Prostate gland (tissue), 2 donors: ENCODE measurements at regions not wholly inside any gene's neighbourhood (a gene's known extent, or its start where the extent isn't known, plus 50 kb on each side); places are given as distances from the start of the nearest gene placed in this dataset.

Experiments
- DNase-seq: peaks from one replicate; pipeline ENCODE4 v3.0.0-alpha.2; 2019; ENCODE audit warnings: low spot score
- H3K27ac ChIP-seq, 2 donors: fragments of 200-600 bp; sonication (generic); 2 replicates each; pipeline ENCODE4 v1.5.1; 2017 to 2019
- H3K27me3 ChIP-seq: fragments of 200-600 bp; sonication (generic); replicated peaks from 2 replicates; pipeline ENCODE4 v1.5.1; 2019; ENCODE audit not compliant: insufficient read depth
- H3K36me3 ChIP-seq, 2 donors: fragments of 200-600 bp; sonication (generic); 1 replicate in 1 of 2; 2 replicates in 1 of 2; pipeline versions ENCODE4 v1.5.1 to v1.8.1; 2017 to 2019
- H3K4me1 ChIP-seq: fragments of 200-600 bp; sonication (generic); replicated peaks from 2 replicates; pipeline ENCODE4 v1.5.1; 2019
- H3K4me3 ChIP-seq, 2 donors: fragments of 200-600 bp; sonication (generic); 2 replicates each; pipeline ENCODE4 v1.5.1; 2017 to 2019
- H3K9me3 ChIP-seq: fragments of 200-600 bp; sonication (generic); 2 replicates; pipeline ENCODE4 v1.5.1; 2017
- POLR2A ChIP-seq: fragments of 450-650 bp; IDR thresholded peaks from one replicate; pipeline ENCODE4 v1.6.1; 2016; ENCODE audit warnings: antibody characterized with exemption, mild to moderate bottlenecking
- POLR2AphosphoS5 ChIP-seq: sonication (generic); formaldehyde crosslinking; IDR thresholded peaks from one replicate; pipeline ENCODE4 v1.6.1; 2017; ENCODE audit warnings: antibody characterized with exemption
- WGBS: methylation state at CpG from one replicate; pipeline ENCODE4 v1.1.5; 2018; 5-methylcytosine and 5-hydroxymethylcytosine counted together
- intact Hi-C: fragments of 100-400 bp; cut with DNase I; formaldehyde crosslinking; loops from one replicate; pipeline ENCODE4 v1.14.2; 2022
- TF ChIP-seq, protein P1 (sequence below), 4 experiments: fragments of 200-600 bp in 2 of 4; fragments of 450-650 bp in 2 of 4; sonication (generic) in 2 of 4; IDR thresholded peaks; 1 replicate in 3 of 4; 2 replicates in 1 of 4; pipeline ENCODE4 v1.5.1; 2016 to 2019; ENCODE audit warnings: antibody characterized with exemption in 4 of 4, mild to moderate bottlenecking in 2 of 4, moderate library complexity in 2 of 4

DNA sequence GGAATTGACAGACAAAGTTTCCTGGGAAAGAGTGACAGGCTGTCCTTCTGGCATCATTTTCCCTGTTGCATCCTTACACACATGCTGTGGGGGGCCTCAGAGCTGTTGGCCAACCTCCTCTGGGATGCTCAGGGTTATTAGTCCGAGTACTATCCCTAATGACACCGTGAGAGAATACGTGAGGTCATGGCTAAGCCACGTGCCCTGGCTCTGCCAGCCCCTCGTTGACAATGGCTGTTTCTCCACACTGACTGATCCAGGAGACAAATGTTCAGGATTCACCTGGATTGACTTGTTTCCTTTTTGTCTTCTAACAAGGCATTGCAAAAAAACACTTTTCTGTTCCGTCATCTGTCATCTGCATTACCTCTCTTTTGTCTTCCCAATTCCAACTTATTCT, 604.6 kb downstream of the TFAP2A start:
- no peak for DNase-seq
- H3K9me3 ChIP-seq: no peaks in the 10 kb centered on the region
- no peaks in the 10 kb centered on the region for H3K4me1 ChIP-seq
- intact Hi-C loops: no loop called here
- H3K4me3 ChIP-seq: no peak overlapping the region
- 92% methylated on average over 6 of the region's 6 CpGs for WGBS
- H3K36me3 ChIP-seq: no peaks in the 10 kb centered on the region
- TF ChIP-seq POLR2AphosphoS5: no peak
- TF ChIP-seq, protein P1, sequence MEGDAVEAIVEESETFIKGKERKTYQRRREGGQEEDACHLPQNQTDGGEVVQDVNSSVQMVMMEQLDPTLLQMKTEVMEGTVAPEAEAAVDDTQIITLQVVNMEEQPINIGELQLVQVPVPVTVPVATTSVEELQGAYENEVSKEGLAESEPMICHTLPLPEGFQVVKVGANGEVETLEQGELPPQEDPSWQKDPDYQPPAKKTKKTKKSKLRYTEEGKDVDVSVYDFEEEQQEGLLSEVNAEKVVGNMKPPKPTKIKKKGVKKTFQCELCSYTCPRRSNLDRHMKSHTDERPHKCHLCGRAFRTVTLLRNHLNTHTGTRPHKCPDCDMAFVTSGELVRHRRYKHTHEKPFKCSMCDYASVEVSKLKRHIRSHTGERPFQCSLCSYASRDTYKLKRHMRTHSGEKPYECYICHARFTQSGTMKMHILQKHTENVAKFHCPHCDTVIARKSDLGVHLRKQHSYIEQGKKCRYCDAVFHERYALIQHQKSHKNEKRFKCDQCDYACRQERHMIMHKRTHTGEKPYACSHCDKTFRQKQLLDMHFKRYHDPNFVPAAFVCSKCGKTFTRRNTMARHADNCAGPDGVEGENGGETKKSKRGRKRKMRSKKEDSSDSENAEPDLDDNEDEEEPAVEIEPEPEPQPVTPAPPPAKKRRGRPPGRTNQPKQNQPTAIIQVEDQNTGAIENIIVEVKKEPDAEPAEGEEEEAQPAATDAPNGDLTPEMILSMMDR (IDR thresholded peaks at IDR 0.05): no peak
- no peak for TF ChIP-seq POLR2A
- H3K27ac ChIP-seq: no peak overlapping the region
- no peaks in the 10 kb centered on the region for H3K27me3 ChIP-seq

DNA sequence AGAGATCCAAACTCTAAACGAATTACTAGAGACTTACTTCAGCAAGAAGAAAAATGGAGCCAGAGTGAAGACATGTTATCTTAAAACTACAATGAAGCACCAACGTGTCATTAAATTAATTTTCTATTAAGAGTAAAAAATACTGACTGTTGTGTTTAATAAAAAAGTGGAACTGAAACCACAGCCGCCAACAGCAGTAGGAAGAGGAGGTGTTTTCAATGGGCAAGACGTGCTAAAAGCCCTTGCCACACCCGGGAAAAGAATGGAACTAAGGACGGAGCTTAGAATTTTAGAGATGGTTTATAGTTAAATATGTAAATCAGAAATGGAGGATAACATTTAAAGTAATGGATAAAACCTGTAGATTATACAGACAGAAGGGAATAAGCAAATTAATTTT, 608.7 kb downstream of the TFAP2A start:
- Histone ChIP-seq H3K27ac (no peak overlapping the region), H3K4me1 (no peaks in the 10 kb centered on the region), H3K9me3 (no peaks in the 10 kb centered on the region), H3K27me3 (no peaks in the 10 kb centered on the region), H3K4me3 (no peak overlapping the region), H3K36me3 (no peaks in the 10 kb centered on the region)
- no peak for DNase-seq
- WGBS: 73% methylated on average over 6 of the region's 6 CpGs
- TF ChIP-seq POLR2A: no peak
- TF ChIP-seq POLR2AphosphoS5: no peak
- TF ChIP-seq, protein P1 (IDR thresholded peaks at IDR 0.05): no peak
- intact Hi-C loops: no loop called here

DNA sequence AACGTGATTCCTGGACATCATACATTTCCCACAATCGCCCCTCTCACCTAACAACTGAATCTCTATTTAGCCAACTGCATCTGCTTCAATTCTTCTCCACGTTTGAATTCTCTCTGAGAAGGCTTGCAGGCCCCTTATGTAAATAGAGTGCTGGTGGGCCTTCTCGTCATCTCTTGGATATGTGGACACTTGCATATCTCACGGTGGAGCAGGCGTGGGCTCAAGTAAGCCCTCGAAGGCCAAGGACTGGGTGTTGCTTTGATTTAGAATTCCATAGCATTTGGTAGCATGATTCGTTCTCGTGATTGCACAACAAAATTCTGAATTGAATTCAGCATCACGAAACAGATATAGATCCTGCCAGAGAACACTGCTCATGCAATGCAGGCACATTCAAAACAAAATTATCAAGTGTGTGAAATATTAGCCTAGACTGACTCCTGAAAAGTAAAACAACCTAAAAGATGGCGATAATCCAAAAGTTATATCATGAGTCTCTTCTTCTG, 613.6 kb downstream of the TFAP2A start:
- DNase-seq: no peak
- Histone ChIP-seq H3K4me3 (no peak overlapping the region), H3K27me3 (no peaks in the 10 kb centered on the region), H3K27ac (no peak overlapping the region), H3K36me3 (no peaks in the 10 kb centered on the region), H3K9me3 (no peaks in the 10 kb centered on the region), H3K4me1 (no peaks in the 10 kb centered on the region)
- intact Hi-C loops: no loop called here
- TF ChIP-seq, protein P1 (IDR thresholded peaks at IDR 0.05): no peak
- TF ChIP-seq POLR2A (no peak), POLR2AphosphoS5 (no peak)
- 78% methylated on average over 11 of the region's 11 CpGs for WGBS

DNA sequence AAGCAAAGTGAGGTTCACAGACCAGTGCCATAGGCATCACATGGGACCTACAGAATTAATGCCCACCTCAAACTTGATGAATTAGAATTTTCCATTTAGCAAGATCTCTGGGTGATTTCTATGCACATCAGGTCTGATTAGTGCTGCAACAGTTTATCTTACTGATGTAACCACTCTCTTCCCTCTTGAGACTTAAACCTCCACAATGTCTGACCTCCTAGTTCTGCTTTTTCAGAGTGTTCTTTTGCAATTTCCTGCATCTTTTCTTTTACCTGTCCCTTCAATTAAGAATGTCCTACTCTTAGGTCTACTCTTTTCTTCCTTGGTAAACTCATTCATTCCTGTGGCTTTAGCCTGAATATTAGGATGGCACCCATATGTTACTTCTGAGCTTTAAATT, 615.3 kb downstream of the TFAP2A start:
- no peaks in the 10 kb centered on the region for H3K9me3 ChIP-seq
- no peaks in the 10 kb centered on the region for H3K36me3 ChIP-seq
- no peaks in the 10 kb centered on the region for H3K27me3 ChIP-seq
- DNase-seq: no peak
- no peaks in the 10 kb centered on the region for H3K4me1 ChIP-seq
- H3K27ac ChIP-seq: no peak overlapping the region
- intact Hi-C loops: no loop called here
- TF ChIP-seq, protein P1 (IDR thresholded peaks at IDR 0.05): no peak
- TF ChIP-seq POLR2A (no peak), POLR2AphosphoS5 (no peak)
- no peak overlapping the region for H3K4me3 ChIP-seq

DNA sequence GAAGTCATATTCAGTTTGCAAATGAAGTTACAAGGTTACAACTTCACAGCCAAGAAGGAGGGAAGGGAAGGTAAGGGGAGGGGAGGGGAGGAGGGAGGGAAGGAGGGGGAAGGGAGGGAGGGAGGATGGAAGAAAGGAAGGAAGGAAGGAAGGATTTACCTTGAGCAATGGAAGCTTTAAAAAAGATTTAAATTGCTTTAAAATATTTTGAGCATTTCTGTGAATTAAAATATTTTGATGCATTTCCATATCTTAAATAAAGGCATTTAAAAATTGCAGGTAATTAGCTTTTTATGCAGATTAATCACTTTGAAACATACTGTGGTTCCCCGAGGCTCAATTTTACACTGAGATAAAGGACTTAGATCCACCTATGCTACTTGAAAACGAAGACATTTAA, 618.0 kb downstream of the TFAP2A start:
- Histone ChIP-seq H3K36me3 (no peaks in the 10 kb centered on the region), H3K4me1 (no peaks in the 10 kb centered on the region), H3K4me3 (no peak overlapping the region), H3K9me3 (no peaks in the 10 kb centered on the region), H3K27ac (no peak overlapping the region), H3K27me3 (no peaks in the 10 kb centered on the region)
- TF ChIP-seq, protein P1 (IDR thresholded peaks at IDR 0.05): no peak
- TF ChIP-seq POLR2A: no peak
- no peak for TF ChIP-seq POLR2AphosphoS5
- WGBS: 83% methylated on average over 2 of the region's 2 CpGs
- DNase-seq: no peak
- intact Hi-C loops: no loop called here
